BLaER1 treated with 17β-estradiol and CSF1 and Interleukin-3, amounts not matched to agents 10 nM and 100 nM (cell line): ENCODE measurements at regions not wholly inside any gene's neighbourhood (a gene's known extent, or its start where the extent isn't known, plus 50 kb on each side); places are given as distances from the start of the nearest gene placed in this dataset.
A peak's percentile ranks its signal among the peaks of the same experiment; 100 is the strongest.

ENCODE experiments used
- H3K27ac ChIP-seq, 11 experiments: shearing (Covaris generic); formaldehyde crosslinking; 2 replicates each; pipeline ENCODE4 v1.8.1; 2022
- H3K27me3 ChIP-seq, 11 experiments: shearing (Covaris generic); formaldehyde crosslinking; 2 replicates each; pipeline ENCODE4 v1.8.1; 2022
- H3K36me3 ChIP-seq, 11 experiments: shearing (Covaris generic); formaldehyde crosslinking; 2 replicates each; pipeline ENCODE4 v1.8.1; 2022
- H3K4me1 ChIP-seq, 10 experiments: shearing (Covaris generic); formaldehyde crosslinking; 2 replicates each; pipeline ENCODE4 v1.8.1; 2022
- H3K4me2 ChIP-seq, 11 experiments: shearing (Covaris generic); formaldehyde crosslinking; 2 replicates each; pipeline ENCODE4 v1.8.1; 2022
- H3K4me3 ChIP-seq, 10 experiments: shearing (Covaris generic); formaldehyde crosslinking; 2 replicates each; pipeline ENCODE4 v1.8.1; 2022
- H3K9ac ChIP-seq, 11 experiments: shearing (Covaris generic); formaldehyde crosslinking; 2 replicates each; pipeline ENCODE4 v1.8.1; 2022
- H3K9me3 ChIP-seq, 11 experiments: shearing (Covaris generic); formaldehyde crosslinking; replicated peaks in 1 of 11; 2 replicates each; pipeline ENCODE4 v1.8.1; 2022
- H4K20me1 ChIP-seq, 11 experiments: shearing (Covaris generic); formaldehyde crosslinking; 2 replicates each; pipeline ENCODE4 v1.8.1; 2022
- Cebpa-rat ChIP-seq, 11 experiments: shearing (Covaris generic); IDR thresholded peaks; 2 replicates each; pipeline ENCODE4 v1.8.1; 2022

- H3K9ac ChIP-seq = no peak overlapping the region
- H3K4me2 ChIP-seq = no peak overlapping the region
- H3K36me3 ChIP-seq = no peaks in the 10 kb centered on the region
- H3K27ac ChIP-seq = no peak overlapping the region
- no peak overlapping the region for H3K4me3 ChIP-seq
- H4K20me1 ChIP-seq = no peaks in the 10 kb centered on the region
- H3K4me1 ChIP-seq = no peaks in the 10 kb centered on the region
- no peaks in the 10 kb centered on the region for H3K27me3 ChIP-seq
- no peak for TF ChIP-seq Cebpa-rat (IDR thresholded peaks at IDR 0.05)
- H3K9me3 ChIP-seq = no peaks in the 10 kb centered on the region
These were observed 380.3 kb downstream of the PLPP3 start for GRCh38 chr1:56199061-56199460.

- Histone ChIP-seq H3K27me3 (no peaks in the 10 kb centered on the region), H3K4me3 (no peak overlapping the region), H3K36me3 (no peaks in the 10 kb centered on the region), H4K20me1 (no peaks in the 10 kb centered on the region), H3K9me3 (no peaks in the 10 kb centered on the region), H3K4me1 (no peaks in the 10 kb centered on the region), H3K27ac (no peak overlapping the region), H3K4me2 (no peak overlapping the region), H3K9ac (no peak overlapping the region)
- TF ChIP-seq Cebpa-rat (IDR thresholded peaks at IDR 0.05) = no peak
These were observed 381.4 kb downstream of the PLPP3 start for GRCh38 chr1:56197946-56198345.

- Histone ChIP-seq H3K27me3 (no peaks in the 10 kb centered on the region), H3K27ac (no peak overlapping the region), H3K4me1 (no peaks in the 10 kb centered on the region), H3K9ac (no peak overlapping the region), H4K20me1 (no peaks in the 10 kb centered on the region), H3K36me3 (no peaks in the 10 kb centered on the region), H3K9me3 (no peaks in the 10 kb centered on the region), H3K4me2 (no peak overlapping the region), H3K4me3 (no peak overlapping the region)
- TF ChIP-seq Cebpa-rat (IDR thresholded peaks at IDR 0.05) = no peak
These were observed 382.5 kb downstream of the PLPP3 start for GRCh38 chr1:56196839-56197238.

- no peaks in the 10 kb centered on the region for H4K20me1 ChIP-seq
- H3K4me3 ChIP-seq = no peak overlapping the region
- no peaks in the 10 kb centered on the region for H3K36me3 ChIP-seq
- no peaks in the 10 kb centered on the region for H3K27me3 ChIP-seq
- no peak overlapping the region for H3K9ac ChIP-seq
- H3K9me3 ChIP-seq = no peaks in the 10 kb centered on the region
- TF ChIP-seq Cebpa-rat (IDR thresholded peaks at IDR 0.05) = peak in 1 of 11 experiments; percentile 8; a peak in 1 of 22 replicates
- no peak overlapping the region for H3K27ac ChIP-seq
- no peak overlapping the region for H3K4me2 ChIP-seq
- no peaks in the 10 kb centered on the region for H3K4me1 ChIP-seq
These were observed 384.6 kb downstream of the PLPP3 start for GRCh38 chr1:56194701-56195300.

GRCh38 chr1:56193656-56194055 lies 385.7 kb downstream of the PLPP3 start:
- H3K9me3 ChIP-seq = no peaks in the 10 kb centered on the region
- no peaks in the 10 kb centered on the region for H4K20me1 ChIP-seq
- no peak overlapping the region for H3K4me3 ChIP-seq
- no peaks in the 10 kb centered on the region for H3K36me3 ChIP-seq
- H3K27ac ChIP-seq = no peak overlapping the region
- H3K27me3 ChIP-seq = no peaks in the 10 kb centered on the region
- no peak overlapping the region for H3K9ac ChIP-seq
- no peak for TF ChIP-seq Cebpa-rat (IDR thresholded peaks at IDR 0.05)
- H3K4me2 ChIP-seq = no peak overlapping the region
- H3K4me1 ChIP-seq = no peaks in the 10 kb centered on the region

- no peak overlapping the region for H3K4me2 ChIP-seq
- no peaks in the 10 kb centered on the region for H3K27me3 ChIP-seq
- no peaks in the 10 kb centered on the region for H3K36me3 ChIP-seq
- no peak overlapping the region for H3K4me3 ChIP-seq
- no peaks in the 10 kb centered on the region for H3K4me1 ChIP-seq
- no peaks in the 10 kb centered on the region for H4K20me1 ChIP-seq
- H3K9me3 ChIP-seq = no peaks in the 10 kb centered on the region
- H3K9ac ChIP-seq = no peak overlapping the region
- TF ChIP-seq Cebpa-rat (IDR thresholded peaks at IDR 0.05) = no peak
- no peak overlapping the region for H3K27ac ChIP-seq
These were observed 388.0 kb downstream of the PLPP3 start for GRCh38 chr1:56191369-56191768.

- Histone ChIP-seq H3K4me1 (no peaks in the 10 kb centered on the region), H3K4me3 (no peak overlapping the region), H3K36me3 (no peaks in the 10 kb centered on the region), H3K9ac (no peak overlapping the region), H3K9me3 (no peaks in the 10 kb centered on the region), H3K4me2 (no peak overlapping the region), H3K27ac (no peak overlapping the region), H4K20me1 (no peaks in the 10 kb centered on the region), H3K27me3 (no peaks in the 10 kb centered on the region)
- no peak for TF ChIP-seq Cebpa-rat (IDR thresholded peaks at IDR 0.05)
These were observed 388.5 kb downstream of the PLPP3 start for GRCh38 chr1:56190806-56191365.

- no peak overlapping the region for H3K4me2 ChIP-seq
- H3K4me1 ChIP-seq = no peaks in the 10 kb centered on the region
- no peaks in the 10 kb centered on the region for H3K9me3 ChIP-seq
- H3K36me3 ChIP-seq = no peaks in the 10 kb centered on the region
- no peaks in the 10 kb centered on the region for H3K27me3 ChIP-seq
- no peak overlapping the region for H3K4me3 ChIP-seq
- H3K27ac ChIP-seq = no peak overlapping the region
- no peak for TF ChIP-seq Cebpa-rat (IDR thresholded peaks at IDR 0.05)
- no peaks in the 10 kb centered on the region for H4K20me1 ChIP-seq
- no peak overlapping the region for H3K9ac ChIP-seq
These were observed 389.2 kb downstream of the PLPP3 start for GRCh38 chr1:56189946-56190805.

GRCh38 chr1:56189454-56189853 lies 389.9 kb downstream of the PLPP3 start:
- no peak for TF ChIP-seq Cebpa-rat (IDR thresholded peaks at IDR 0.05)
- H3K4me3 ChIP-seq = no peak overlapping the region
- no peak overlapping the region for H3K9ac ChIP-seq
- no peak overlapping the region for H3K4me2 ChIP-seq
- H3K36me3 ChIP-seq = no peaks in the 10 kb centered on the region
- no peaks in the 10 kb centered on the region for H3K27me3 ChIP-seq
- no peaks in the 10 kb centered on the region for H3K4me1 ChIP-seq
- H3K27ac ChIP-seq = no peak overlapping the region
- H4K20me1 ChIP-seq = no peaks in the 10 kb centered on the region
- H3K9me3 ChIP-seq = no peaks in the 10 kb centered on the region

- Histone ChIP-seq H4K20me1 (no peaks in the 10 kb centered on the region), H3K9me3 (no peaks in the 10 kb centered on the region), H3K27me3 (no peaks in the 10 kb centered on the region), H3K4me2 (no peak overlapping the region), H3K4me1 (no peaks in the 10 kb centered on the region), H3K36me3 (no peaks in the 10 kb centered on the region), H3K4me3 (no peak overlapping the region), H3K9ac (no peak overlapping the region), H3K27ac (no peak overlapping the region)
- no peak for TF ChIP-seq Cebpa-rat (IDR thresholded peaks at IDR 0.05)
These were observed 390.5 kb downstream of the PLPP3 start for GRCh38 chr1:56188855-56189254.
